H1 (cell line): ENCODE measurements at regions not wholly inside any gene's neighbourhood (a gene's known extent, or its start where the extent isn't known, plus 50 kb on each side); places are given as distances from the start of the nearest gene placed in this dataset.
A peak's percentile ranks its signal among the peaks of the same experiment; 100 is the strongest.

Experiments used
- CTCF ChIA-PET: fragments of 300-600 bp; sonication (Branson Sonifier 250); formaldehyde crosslinking; loops from one replicate; lab custom pipeline; 2021; ENCODE audit not compliant: partially characterized antibody; lab: Charles Lee
- POLR2A ChIA-PET: fragments of 300-600 bp; sonication (Branson Sonifier 250); formaldehyde crosslinking; loops from one replicate; lab custom pipeline; 2021; ENCODE audit warnings: inconsistent platforms; ENCODE audit not compliant: partially characterized antibody; lab: Charles Lee
- DNase-seq, 2 experiments: peaks; one replicate each; pipeline versions ENCODE4 v3.0.0 to v3.0.0-alpha.2; 2010 to 2022; ENCODE audit warnings: low spot score in 2 of 2, low read depth in 1 of 2, mixed read lengths in 1 of 2
- FAIRE-seq: peaks from 2 replicates; lab custom pipeline; 2011; peaks lifted over from hg19 to GRCh38; lab: Jason Lieb, UNC
- H2AFZ ChIP-seq: 2 replicates; pipeline ENCODE4 v1.8.1; 2012; ENCODE audit warnings: low read length, inconsistent platforms
- H2AK5ac ChIP-seq: 2 replicates; pipeline ENCODE4 v1.6.1; 2013; ENCODE audit warnings: low read depth, low read length
- H2BK120ac ChIP-seq: replicated peaks from 2 replicates; pipeline ENCODE3; 2013; ENCODE audit warnings: low read depth, low read length, inconsistent platforms
- H2BK12ac ChIP-seq: 2 replicates; pipeline ENCODE4 v1.6.1; 2013; ENCODE audit warnings: low read depth, low read length
- H2BK15ac ChIP-seq: 2 replicates; pipeline ENCODE4 v1.6.1; 2013; ENCODE audit warnings: low read length
- H2BK20ac ChIP-seq: 2 replicates; pipeline ENCODE4 v1.6.1; 2013; ENCODE audit warnings: low read length
- H2BK5ac ChIP-seq: 2 replicates; pipeline ENCODE4 v1.6.1; 2013; ENCODE audit warnings: low read depth, low read length
- H3K14ac ChIP-seq: 2 replicates; pipeline ENCODE4 v1.6.1; 2013; ENCODE audit warnings: inconsistent platforms; ENCODE audit not compliant: insufficient read length
- H3K18ac ChIP-seq: 2 replicates; pipeline ENCODE4 v1.6.1; 2013; ENCODE audit warnings: low read length; ENCODE audit errors: extremely low read depth
- H3K23ac ChIP-seq: 2 replicates; pipeline ENCODE4 v1.6.1; 2013; ENCODE audit warnings: inconsistent platforms; ENCODE audit not compliant: insufficient read length
- H3K23me2 ChIP-seq: 2 replicates; pipeline ENCODE4 v1.6.1; 2013; ENCODE audit warnings: low read depth, low read length
- H3K27ac ChIP-seq: 2 replicates; pipeline ENCODE4 v1.6.1; 2011; ENCODE audit warnings: low read depth, low read length, inconsistent platforms
- H3K27me3 ChIP-seq, 4 experiments: replicated peaks in 1 of 4; 1 replicate in 1 of 4; 2 replicates in 3 of 4; pipeline versions ENCODE4 v1.6.1 to v1.8.1; 2011 to 2013; ENCODE audit warnings: low read length in 3 of 4, mild to moderate bottlenecking in 3 of 4, inconsistent platforms in 2 of 4, mixed read lengths in 2 of 4, moderate library complexity in 1 of 4; ENCODE audit not compliant: control insufficient read depth in 3 of 4, insufficient read depth in 3 of 4; ENCODE audit errors: extremely low read depth in 1 of 4
- H3K36me3 ChIP-seq, 4 experiments: 2 replicates each; pipeline versions ENCODE4 v1.6.1 to v1.8.1; 2011 to 2013; ENCODE audit warnings: mild to moderate bottlenecking in 4 of 4, low read length in 3 of 4, moderate library complexity in 2 of 4, control low read depth in 1 of 4, inconsistent platforms in 1 of 4; ENCODE audit not compliant: insufficient read depth in 4 of 4, control insufficient read depth in 2 of 4
- H3K4ac ChIP-seq: replicated peaks from 2 replicates; pipeline ENCODE3; 2013; ENCODE audit warnings: low read length, low read depth, mixed read lengths, inconsistent platforms; ENCODE audit not compliant: insufficient read length
- H3K4me1 ChIP-seq, 4 experiments: replicated peaks in 1 of 4; 1 replicate in 1 of 4; 2 replicates in 3 of 4; pipeline versions ENCODE4 v1.6.1 to v1.8.1; 2011 to 2013; ENCODE audit warnings: low read length in 3 of 4, inconsistent platforms in 2 of 4, mixed read lengths in 1 of 4; ENCODE audit not compliant: insufficient read depth in 4 of 4, control insufficient read depth in 3 of 4
- H3K4me2 ChIP-seq, 2 experiments: 2 replicates each; pipeline versions ENCODE4 v1.6.1 to v1.8.1; 2011 to 2013; ENCODE audit warnings: low read depth in 2 of 2, low read length in 2 of 2, control low read depth in 1 of 2, inconsistent platforms in 1 of 2, mild to moderate bottlenecking in 1 of 2; ENCODE audit not compliant: insufficient read depth in 1 of 2
- H3K4me3 ChIP-seq, 4 experiments: fragments of 200-600, 300-600 bp in 1 of 4; sonication (generic), shearing (Covaris generic), sonication (Bioruptor Twin) in 1 of 4; 2 replicates each; pipeline versions ENCODE4 v1.5.1 to v1.8.1; 2011 to 2016; ENCODE audit warnings: low read length in 4 of 4, low read depth in 3 of 4, control low read depth in 2 of 4, inconsistent platforms in 2 of 4, mild to moderate bottlenecking in 2 of 4, mixed read lengths in 1 of 4, moderate library complexity in 1 of 4; ENCODE audit not compliant: insufficient read depth in 2 of 4; ENCODE audit errors: extremely low read depth in 1 of 4
- H3K56ac ChIP-seq: replicated peaks from 2 replicates; pipeline ENCODE3; 2013; ENCODE audit warnings: low read depth, mild to moderate bottlenecking, mixed read lengths, low read length, inconsistent platforms; ENCODE audit not compliant: insufficient read length
- H3K79me1 ChIP-seq: 2 replicates; pipeline ENCODE4 v1.6.1; 2013; ENCODE audit warnings: low read depth, low read length, control low read depth
- H3K79me2 ChIP-seq, 2 experiments: 2 replicates each; pipeline versions ENCODE4 v1.6.1 to v1.8.1; 2012 to 2013; ENCODE audit warnings: low read length in 2 of 2, mild to moderate bottlenecking in 2 of 2, inconsistent platforms in 1 of 2; ENCODE audit not compliant: insufficient read depth in 2 of 2, control insufficient read depth in 1 of 2
- H3K9ac ChIP-seq, 4 experiments: replicated peaks in 1 of 4; 1 replicate in 1 of 4; 2 replicates in 3 of 4; pipeline versions ENCODE4 v1.6.1 to v1.8.1; 2011 to 2013; ENCODE audit warnings: low read depth in 3 of 4, low read length in 3 of 4, control low read depth in 2 of 4, mild to moderate bottlenecking in 2 of 4, moderate library complexity in 2 of 4, inconsistent platforms in 1 of 4; ENCODE audit errors: extremely low read depth in 1 of 4
- H3K9me3 ChIP-seq, 2 experiments: 2 replicates each; pipeline versions ENCODE4 v1.6.1 to v1.8.1; 2012 to 2013; ENCODE audit warnings: mild to moderate bottlenecking in 2 of 2, moderate library complexity in 2 of 2, control low read depth in 1 of 2, inconsistent platforms in 1 of 2, low read depth in 1 of 2, low read length in 1 of 2, mixed read lengths in 1 of 2; ENCODE audit not compliant: insufficient read depth in 2 of 2
- H4K20me1 ChIP-seq, 2 experiments: replicated peaks in 1 of 2; 2 replicates each; pipeline versions ENCODE3 to v1.8.1; 2011 to 2013; ENCODE audit warnings: inconsistent platforms in 2 of 2, low read length in 2 of 2, mild to moderate bottlenecking in 1 of 2; ENCODE audit not compliant: insufficient read depth in 2 of 2, control insufficient read depth in 1 of 2
- H4K5ac ChIP-seq: 2 replicates; pipeline ENCODE4 v1.6.1; 2013; ENCODE audit warnings: low read length, low read depth, mixed read lengths, inconsistent platforms; ENCODE audit not compliant: insufficient read length
- H4K8ac ChIP-seq: 2 replicates; pipeline ENCODE4 v1.8.0; 2013; ENCODE audit warnings: mild to moderate bottlenecking, moderate library complexity, low read length, inconsistent platforms; ENCODE audit not compliant: insufficient read depth; ENCODE audit errors: extremely low read depth
- H4K91ac ChIP-seq: replicated peaks from 2 replicates; pipeline ENCODE3; 2013; ENCODE audit warnings: low read length, mixed read lengths, inconsistent platforms; ENCODE audit not compliant: insufficient read length
- CBX5 ChIP-seq: fragments of 300-800, 300-1000 bp; sonication (generic); IDR thresholded peaks from 2 replicates; pipeline ENCODE4 v1.7.1; 2016; ENCODE audit warnings: antibody characterized with exemption, low read length, low read depth
- CHD2 ChIP-seq: IDR thresholded peaks from 2 replicates; pipeline ENCODE4 v1.6.1; 2012; ENCODE audit warnings: low read length, improper control_type of control experiment
- GTF2F1 ChIP-seq: IDR thresholded peaks from 2 replicates; pipeline ENCODE4 v1.6.1; 2012; ENCODE audit warnings: low read depth, low read length, improper control_type of control experiment, borderline replicate concordance
- KDM5A ChIP-seq: fragments of 200-600 bp; IDR thresholded peaks from 2 replicates; pipeline ENCODE4 v1.7.1; 2012; ENCODE audit warnings: mild to moderate bottlenecking, low read length, inconsistent platforms, mixed read lengths
- PHF8 ChIP-seq: fragments of 200-600 bp; sonication (generic); conservative IDR thresholded peaks from 2 replicates; pipeline ENCODE4 v1.7.1; 2012; ENCODE audit warnings: low read depth, mild to moderate bottlenecking, inconsistent platforms, low read length, moderate library complexity
- POU5F1 ChIP-seq: IDR thresholded peaks from 2 replicates; pipeline ENCODE4 v1.6.1; 2011; ENCODE audit warnings: low read depth, mild to moderate bottlenecking, low read length, moderate library complexity
- RNF2 ChIP-seq: fragments of 200-900, 300-1000 bp; sonication (generic); IDR thresholded peaks from 2 replicates; pipeline ENCODE4 v1.7.1; 2016; ENCODE audit warnings: borderline replicate concordance, low read depth, mild to moderate bottlenecking, antibody characterized with exemption, low read length; ENCODE audit not compliant: poor library complexity, severe bottlenecking; ENCODE audit errors: missing control alignments
- RXRA ChIP-seq: IDR thresholded peaks from 2 replicates; pipeline ENCODE4 v1.6.1; 2011; ENCODE audit warnings: low read depth, mild to moderate bottlenecking, low read length, moderate library complexity; ENCODE audit not compliant: insufficient read depth
- SIN3A ChIP-seq, 2 experiments: IDR thresholded peaks in 1 of 2; conservative IDR thresholded peaks in 1 of 2; 2 replicates each; pipeline ENCODE4 v1.6.1; 2011 to 2012; ENCODE audit warnings: low read length in 2 of 2, improper control_type of control experiment in 1 of 2, low read depth in 1 of 2, mild to moderate bottlenecking in 1 of 2
- SIX5 ChIP-seq: IDR thresholded peaks from 2 replicates; pipeline ENCODE4 v1.6.1; 2011; ENCODE audit warnings: mild to moderate bottlenecking, low read depth, low read length
- SP1 ChIP-seq: IDR thresholded peaks from 2 replicates; pipeline ENCODE4 v1.6.1; 2011; ENCODE audit warnings: low read depth, low read length
- TCF12 ChIP-seq: IDR thresholded peaks from 2 replicates; pipeline ENCODE4 v1.6.1; 2011; ENCODE audit warnings: low read depth, mild to moderate bottlenecking, low read length
- WGBS, 2 experiments: shearing (Covaris generic) in 1 of 2; methylation state at CpG; one replicate each; pipeline versions ENCODE4 v1.1.6 to v1.1.7; 2013 to 2015; ENCODE audit warnings: low lambda C conversion rate in 2 of 2, mixed read lengths in 2 of 2, inconsistent platforms in 1 of 2, low coverage in 1 of 2, missing lambda C conversion rate in 1 of 2; ENCODE audit not compliant: insufficient replicate concordance in 2 of 2, insufficient coverage in 1 of 2, insufficient read length in 1 of 2; ENCODE audit errors: extremely low coverage in 1 of 2, missing lambda C conversion rate in 1 of 2; 5-methylcytosine and 5-hydroxymethylcytosine counted together
- TF ChIP-seq, protein P1 (sequence below): IDR thresholded peaks from 2 replicates; pipeline ENCODE4 v1.6.1; 2011; ENCODE audit warnings: low read depth, mild to moderate bottlenecking, low read length; ENCODE audit not compliant: insufficient read depth

DNA sequence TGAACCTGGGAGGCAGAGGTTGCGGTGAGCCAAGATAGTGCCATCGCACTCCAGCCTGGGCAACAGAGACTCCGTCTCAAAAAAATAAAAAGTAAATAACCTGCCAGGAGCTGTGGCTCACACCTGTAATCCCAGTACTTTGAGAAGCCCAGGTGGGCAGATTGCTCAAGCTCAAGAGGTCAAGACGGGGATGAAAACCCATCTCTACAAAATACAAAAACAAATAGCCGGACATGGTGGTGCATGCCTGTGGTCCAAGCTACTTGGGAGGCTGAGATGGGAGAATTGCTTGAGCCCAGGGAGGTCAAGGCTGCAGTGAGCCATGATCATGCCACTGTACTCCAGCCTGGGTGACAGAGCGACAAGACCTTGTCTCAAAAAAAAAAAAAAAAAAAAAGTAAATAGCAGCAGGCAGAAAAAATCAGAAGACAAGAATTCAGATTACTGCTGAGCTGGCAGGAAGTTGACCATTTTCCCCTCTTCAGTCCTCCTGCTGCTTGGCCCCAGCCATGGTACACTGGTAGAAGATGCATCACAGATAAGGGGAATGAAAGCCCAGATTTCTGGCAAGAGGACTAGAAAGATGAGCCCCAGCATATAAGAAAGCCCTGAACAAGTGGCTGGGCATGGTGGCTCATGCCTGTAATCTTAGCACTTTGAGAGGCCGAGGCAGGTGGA is 97.6 kb downstream of the TOMM20 start:
- peaks cover 2 to 7% of the 10 kb centered on the region in 2 experiments; a peak in 1 of 4 replicates for H3K9me3 ChIP-seq
- POLR2A ChIA-PET = no interaction called here

More for the DNA sequence above, 97.6 kb downstream of the TOMM20 start:
- Histone ChIP-seq H3K9ac (no peak overlapping the region), H2BK120ac (no peak overlapping the region), H2BK12ac (no peak overlapping the region), H4K20me1 (no peaks in the 10 kb centered on the region), H3K27me3 (no peaks in the 10 kb centered on the region), H4K5ac (no peak overlapping the region), H2BK20ac (no peak overlapping the region), H3K79me1 (no peaks in the 10 kb centered on the region), H3K56ac (no peak overlapping the region), H4K91ac (no peak overlapping the region), H3K4ac (no peak overlapping the region), H2AFZ (no peak overlapping the region), H3K18ac (no peak overlapping the region), H3K79me2 (no peaks in the 10 kb centered on the region), H4K8ac (no peak overlapping the region), H3K4me1 (no peaks in the 10 kb centered on the region), H3K36me3 (no peaks in the 10 kb centered on the region), H3K14ac (no peak overlapping the region), H2BK15ac (0 out of 2 replicates have a peak overlapping the region, but pooled peaks have one; percentile 46), H3K4me2 (no peak overlapping the region), H3K27ac (no peak overlapping the region), H2AK5ac (no peak overlapping the region), H3K23me2 (no peaks in the 10 kb centered on the region), H3K4me3 (no peak overlapping the region), H3K23ac (no peak overlapping the region), H2BK5ac (no peak overlapping the region)
- CTCF ChIA-PET = no interaction called here
- DNase-seq = no peak
- FAIRE-seq = no peak
- no peak for TF ChIP-seq SIN3A (conservative IDR thresholded peaks at IDR 0.05 in 1 of 2, IDR thresholded peaks at IDR 0.05 in 1 of 2; ENCODE audit: low read depth in 1 of 2, low read length in 2 of 2)
- TF ChIP-seq SIX5 = no peak
- TF ChIP-seq, protein P1, sequence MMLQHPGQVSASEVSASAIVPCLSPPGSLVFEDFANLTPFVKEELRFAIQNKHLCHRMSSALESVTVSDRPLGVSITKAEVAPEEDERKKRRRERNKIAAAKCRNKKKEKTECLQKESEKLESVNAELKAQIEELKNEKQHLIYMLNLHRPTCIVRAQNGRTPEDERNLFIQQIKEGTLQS = no peak
- no peak for TF ChIP-seq RNF2
- TF ChIP-seq RXRA = no peak
- TF ChIP-seq TCF12 = no peak
- no peak for TF ChIP-seq POU5F1
- TF ChIP-seq SP1 = no peak
- TF ChIP-seq PHF8 = no peak
- no peak for TF ChIP-seq CHD2
- TF ChIP-seq KDM5A = no peak
- TF ChIP-seq CBX5 = no peak
- no peak for TF ChIP-seq GTF2F1
- WGBS, 2 experiments = 95% methylated on average over 7 of the region's 7 CpGs; no CpG with 5 or more reads in 1 of the 2 experiments
